MCF 10A (cell line): ENCODE measurements at regions not wholly inside any gene's neighbourhood (a gene's known extent, or its start where the extent isn't known, plus 50 kb on each side); places are given as distances from the start of the nearest gene placed in this dataset.
A peak's percentile ranks its signal among the peaks of the same experiment; 100 is the strongest.
"Not testable (repeated sequence)": the region's sequence is repeated elsewhere in the genome, so short reads cannot be mapped to it uniquely, and the experiment has no call there.

Experiments used
- BruUV-seq: library from RNA; stranded (reverse); fragments of 400-500 nt; replicated peaks from 2 replicates; lab custom pipeline; 2021; lab: Mats Ljungman, UMichigan
- CTCF ChIA-PET: fragments of 300-600 bp; sonication (Branson Sonifier 250); formaldehyde crosslinking; extraction: SDS; loops from one replicate; lab custom pipeline; 2021; ENCODE audit warnings: antibody characterized with exemption, inconsistent platforms; lab: Yijun Ruan, JAX
- POLR2A ChIA-PET: fragments of 300-600, 350-650 bp; sonication (Branson Sonifier 250); formaldehyde crosslinking; extraction: SDS; loops from one replicate; lab custom pipeline; 2020; ENCODE audit warnings: antibody characterized with exemption, inconsistent platforms; lab: Yijun Ruan, JAX
- DNase-seq: peaks from one replicate; pipeline ENCODE4 v3.0.0-alpha.2; 2018; ENCODE audit not compliant: unreplicated experiment
- H3K27ac Mint-ChIP-seq: one replicate; pipeline ENCODE4 v1.8.0; 2022; ENCODE audit warnings: mild to moderate bottlenecking, low read depth, mixed read lengths; ENCODE audit not compliant: unreplicated experiment
- H3K27me3 Mint-ChIP-seq: one replicate; pipeline ENCODE4 v1.8.0; 2022; ENCODE audit warnings: mixed read lengths; ENCODE audit not compliant: insufficient read depth, unreplicated experiment
- H3K36me3 Mint-ChIP-seq: one replicate; pipeline ENCODE4 v1.8.0; 2022; ENCODE audit warnings: mild to moderate bottlenecking, moderate library complexity, mixed read lengths; ENCODE audit not compliant: insufficient read depth, unreplicated experiment
- H3K4me1 Mint-ChIP-seq: one replicate; pipeline ENCODE4 v1.8.0; 2022; ENCODE audit warnings: mixed read lengths; ENCODE audit not compliant: insufficient read depth, unreplicated experiment
- H3K4me3 Mint-ChIP-seq: one replicate; pipeline ENCODE4 v1.8.0; 2022; ENCODE audit warnings: mild to moderate bottlenecking, moderate library complexity, mixed read lengths; ENCODE audit not compliant: unreplicated experiment
- H3K9me3 Mint-ChIP-seq: one replicate; pipeline ENCODE4 v1.8.0; 2022; ENCODE audit warnings: mixed read lengths; ENCODE audit not compliant: unreplicated experiment
- CTCF ChIP-seq: fragments of 200-600 bp; IDR thresholded peaks from one replicate; pipeline ENCODE4 v1.8.0; 2022; ENCODE audit warnings: antibody characterized with exemption, mild to moderate bottlenecking; ENCODE audit not compliant: unreplicated experiment
- intact Hi-C: fragments of 100-400 bp; cut with micrococcal nuclease; formaldehyde crosslinking; loops from 2 replicates; pipeline ENCODE4 v1.14.1; 2022

DNA sequence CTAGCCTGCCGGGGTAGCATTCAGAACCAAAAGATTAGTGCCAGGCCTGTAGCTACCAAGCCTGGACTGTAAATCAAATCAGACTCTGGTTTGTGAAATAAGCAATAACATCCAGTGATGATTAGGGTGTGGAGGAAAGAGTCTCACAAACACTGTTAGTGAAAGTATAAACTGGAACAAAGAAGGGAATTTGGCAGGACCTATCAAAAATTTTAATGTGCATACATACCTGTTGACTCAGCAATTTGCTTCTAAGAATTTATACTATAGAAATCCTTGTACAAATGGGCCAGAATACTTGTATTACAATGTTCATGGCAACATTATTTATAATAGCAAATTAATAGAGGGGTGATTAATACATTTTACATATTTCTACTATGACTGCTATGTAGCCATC is 109.8 kb upstream of the WARS2 start:
- no peak for DNase-seq
- H3K4me1 Mint-ChIP-seq = peaks cover 6% of the 10 kb centered on the region
- H3K27ac Mint-ChIP-seq = no peak overlapping the region
- ChIA-PET POLR2A (interaction anchor here (1.2 kb wide), 1 partner anchor 110 kb away, joined by 4 read pairs; the partner anchor contains the start of gene WARS2), CTCF (no interaction called here)
- no peaks in the 10 kb centered on the region for H3K36me3 Mint-ChIP-seq
- no peak overlapping the region for H3K4me3 Mint-ChIP-seq
- H3K9me3 Mint-ChIP-seq = no peaks in the 10 kb centered on the region
- intact Hi-C loops = no loop called here
- no TSS peak for BruUV-seq
- H3K27me3 Mint-ChIP-seq = no peaks in the 10 kb centered on the region
- TF ChIP-seq CTCF = no peak

DNA sequence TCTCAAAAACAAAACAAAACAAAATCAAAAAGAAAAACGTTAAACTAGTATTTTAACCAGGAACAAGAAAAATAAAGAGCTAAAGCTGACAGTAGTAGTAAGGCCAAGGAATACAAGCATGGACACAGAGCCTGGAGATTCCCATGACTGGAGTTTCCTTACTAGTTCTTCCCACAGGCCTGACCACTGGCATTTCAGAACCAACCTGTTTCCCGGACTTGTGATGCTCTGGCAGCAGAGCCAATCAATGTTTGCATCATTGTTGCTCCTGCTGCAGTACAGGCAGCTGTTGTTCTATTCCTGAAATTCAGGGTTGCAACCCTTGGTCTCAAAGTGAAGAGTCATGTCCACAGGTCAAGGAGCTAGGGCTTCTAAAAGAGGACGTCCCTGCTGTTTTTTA is 111.3 kb upstream of the WARS2 start:
- ChIA-PET POLR2A (no interaction called here), CTCF (no interaction called here)
- Mint-ChIP-seq H3K36me3 (no peaks in the 10 kb centered on the region), H3K4me3 (no peak overlapping the region), H3K9me3 (no peaks in the 10 kb centered on the region), H3K4me1 (peaks cover 6% of the 10 kb centered on the region), H3K27ac (peak overlapping the region; percentile 78), H3K27me3 (no peaks in the 10 kb centered on the region)
- no peak for DNase-seq
- TF ChIP-seq CTCF = no peak
- BruUV-seq = no TSS peak
- intact Hi-C loops = no loop called here

DNA sequence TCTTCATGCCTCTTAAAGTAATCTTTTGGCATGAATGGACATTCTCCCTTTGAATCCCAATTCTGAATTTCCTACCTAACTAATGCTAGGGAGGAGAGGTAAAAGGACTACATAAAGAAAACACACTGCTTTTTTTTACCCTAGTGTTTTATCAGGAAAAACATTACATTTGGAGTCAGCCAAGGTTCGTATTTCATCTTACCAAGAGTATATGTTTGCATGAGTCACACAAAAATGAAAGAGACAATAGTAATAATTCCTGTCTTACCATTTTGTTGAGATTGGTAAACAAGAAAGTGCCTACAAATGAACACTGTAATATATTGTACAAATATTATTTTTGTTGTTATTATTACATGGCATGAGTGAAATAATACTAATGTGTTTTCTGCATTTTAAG is 112.9 kb upstream of the WARS2 start:
- Mint-ChIP-seq H3K36me3 (no peaks in the 10 kb centered on the region), H3K4me1 (peaks cover 6% of the 10 kb centered on the region), H3K27ac (peak overlapping the region; percentile 71), H3K27me3 (no peaks in the 10 kb centered on the region), H3K4me3 (no peak overlapping the region), H3K9me3 (no peaks in the 10 kb centered on the region)
- ChIA-PET CTCF (interaction anchor here (1.0 kb wide), 1 partner anchor 22 kb away, joined by 4 read pairs; no protein-coding TSS in a partner anchor), POLR2A (interaction anchor here (0.7 to 0.8 kb wide), 2 partner anchors 59 to 113 kb away, joined by 3 read pairs; partner anchors contain the start of gene WARS2)
- intact Hi-C loops = no loop called here
- no TSS peak for BruUV-seq
- no peak for TF ChIP-seq CTCF
- peak; percentile 28 for DNase-seq

- no peak for TF ChIP-seq CTCF
- intact Hi-C loops = no loop called here
- POLR2A ChIA-PET = interaction anchor here (0.7 to 0.8 kb wide), 2 partner anchors 60 to 114 kb away, joined by 3 read pairs; partner anchors contain the start of gene WARS2
- Mint-ChIP-seq H3K4me3 (no peak overlapping the region), H3K9me3 (no peaks in the 10 kb centered on the region), H3K27ac (peak overlapping the region; percentile 71), H3K4me1 (peaks cover 6% of the 10 kb centered on the region), H3K36me3 (no peaks in the 10 kb centered on the region), H3K27me3 (no peaks in the 10 kb centered on the region)
- DNase-seq = peak; percentile 74
- BruUV-seq = no TSS peak
- CTCF ChIA-PET = interaction anchor here (1.0 kb wide), 1 partner anchor 21 kb away, joined by 4 read pairs; no protein-coding TSS in a partner anchor
Observed at GRCh38 chr1:119254067-119254720, 113.7 kb upstream of the WARS2 start.

DNA sequence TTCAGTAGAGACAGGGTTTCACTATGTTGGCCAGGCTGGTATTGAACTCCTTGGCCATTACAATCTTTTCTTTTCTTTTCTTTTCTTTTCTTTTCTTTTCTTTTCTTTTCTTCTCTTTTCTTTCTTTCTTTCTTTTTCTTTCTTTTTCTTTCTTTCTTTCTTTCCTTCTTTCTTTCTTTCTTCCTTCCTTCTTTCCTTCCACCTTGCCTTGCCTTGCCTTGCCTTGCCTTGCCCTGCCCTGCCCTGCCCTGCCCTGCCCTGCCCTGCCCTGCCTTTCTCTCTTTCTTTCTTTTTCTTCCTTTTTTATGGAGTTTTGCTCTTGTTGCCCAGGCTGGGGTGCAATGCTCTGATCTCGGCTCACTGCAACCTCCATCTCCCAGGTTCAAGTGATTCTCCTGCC is 112.5 kb upstream of the HAO2 start:
- H3K36me3 Mint-ChIP-seq, H3K4me1 Mint-ChIP-seq, BruUV-seq, CTCF ChIA-PET, H3K27ac Mint-ChIP-seq, intact Hi-C loops, POLR2A ChIA-PET, DNase-seq, H3K9me3 Mint-ChIP-seq, H3K27me3 Mint-ChIP-seq, H3K4me3 Mint-ChIP-seq: not testable (repeated sequence)
